NCI-H774 (cell line): ENCODE measurements at regions not wholly inside any gene's neighbourhood (a gene's known extent, or its start where the extent isn't known, plus 50 kb on each side); places are given as distances from the start of the nearest gene placed in this dataset.

ENCODE experiments used
- DNase-seq: peaks from one replicate; lab custom pipeline; 2025; lab: John Stamatoyannopoulos, UW

GRCh38 chr5:57559110-57559635 lies 76.6 kb upstream of the ACTBL2 start:
- DNase-seq: no peak

- DNase-seq: no peak
These were observed 69.4 kb upstream of the ACTBL2 start for GRCh38 chr5:57552033-57552432.

GRCh38 chr5:57551251-57551650 lies 68.6 kb upstream of the ACTBL2 start:
- no peak for DNase-seq

GRCh38 chr5:57550132-57550531 lies 67.5 kb upstream of the ACTBL2 start:
- DNase-seq: no peak

- no peak for DNase-seq
These were observed 67.0 kb upstream of the ACTBL2 start for GRCh38 chr5:57549566-57549965.

- DNase-seq: no peak
These were observed 58.2 kb upstream of the ACTBL2 start for GRCh38 chr5:57540823-57541222.

GRCh38 chr5:57539281-57539701 lies 56.7 kb upstream of the ACTBL2 start:
- no peak for DNase-seq

- DNase-seq: no peak
These were observed 55.8 kb upstream of the ACTBL2 start for GRCh38 chr5:57538341-57538955.

GRCh38 chr5:57537811-57538210 lies 55.2 kb upstream of the ACTBL2 start:
- DNase-seq: no peak

- no peak for DNase-seq
These were observed 50.2 kb upstream of the ACTBL2 start for GRCh38 chr5:57532513-57533497.
